GM04503 (cell line): ENCODE measurements at regions not wholly inside any gene's neighbourhood (a gene's known extent, or its start where the extent isn't known, plus 50 kb on each side); places are given as distances from the start of the nearest gene placed in this dataset.

Experiments
- DNase-seq: peaks from one replicate; pipeline ENCODE4 v3.0.0-alpha.2; 2012; ENCODE audit warnings: low read depth

DNA sequence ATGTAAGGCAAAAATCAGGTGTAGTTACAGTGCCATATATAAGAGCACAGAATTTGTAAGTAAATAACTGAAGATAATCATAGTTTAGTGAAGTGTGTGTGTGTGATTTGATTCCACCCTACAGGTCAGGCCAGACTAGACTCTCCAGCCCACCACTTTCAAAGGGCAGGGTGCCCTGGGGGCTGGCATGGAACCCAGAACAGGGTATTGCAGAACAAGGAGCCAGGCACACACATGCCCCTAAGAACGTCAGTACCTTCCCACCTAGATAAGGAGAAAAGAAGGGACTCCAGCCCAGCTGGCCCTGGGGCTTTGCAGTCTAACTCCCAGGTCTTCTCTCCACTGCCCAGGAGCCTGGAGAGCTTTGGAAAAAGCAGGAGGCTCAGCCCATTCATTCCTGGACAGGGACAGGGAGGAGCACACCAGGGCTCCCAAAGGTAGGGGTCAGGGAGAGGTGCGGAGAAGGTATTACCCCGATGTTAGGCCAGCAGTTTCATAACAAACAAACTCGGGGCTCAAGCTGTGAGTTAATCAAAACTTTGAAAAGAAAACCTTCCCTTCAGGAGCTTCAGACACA lies 149.7 kb upstream of the VANGL1 start:
- DNase-seq: no peak

DNA sequence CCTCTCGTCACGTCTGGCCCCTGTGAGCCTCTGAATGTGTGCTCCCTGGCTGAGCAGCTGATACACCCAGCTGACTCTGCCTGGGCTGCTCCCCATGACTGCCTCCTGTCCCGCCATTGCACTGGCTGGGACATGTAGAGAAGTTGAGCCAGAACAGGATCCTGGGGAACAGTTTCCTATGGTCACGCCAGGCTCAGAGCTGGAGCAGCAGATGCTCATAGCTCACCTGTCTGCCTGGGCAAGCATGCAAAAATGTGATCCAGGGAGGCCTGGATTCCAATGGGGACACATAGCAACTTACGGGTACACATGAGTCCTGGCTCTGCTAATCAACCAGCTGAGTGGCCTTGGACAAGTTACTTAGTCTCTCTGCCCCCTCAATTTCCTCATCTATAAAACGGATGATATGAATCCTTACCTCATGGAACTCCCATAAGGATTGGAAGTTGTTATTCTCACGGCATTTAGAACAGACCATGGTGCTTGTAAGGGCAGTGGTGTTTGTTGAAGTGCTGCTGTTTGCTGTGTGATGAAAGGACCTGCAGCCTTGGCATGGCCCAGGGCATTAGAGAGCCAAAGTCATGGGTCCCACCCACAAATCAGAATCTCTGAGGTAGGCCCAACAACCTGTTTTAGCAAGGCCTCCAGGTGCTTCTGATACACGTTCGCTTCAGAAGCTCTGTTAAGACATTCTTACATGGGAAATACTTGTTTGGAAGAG lies 150.3 kb upstream of the VANGL1 start:
- DNase-seq: no peak

DNA sequence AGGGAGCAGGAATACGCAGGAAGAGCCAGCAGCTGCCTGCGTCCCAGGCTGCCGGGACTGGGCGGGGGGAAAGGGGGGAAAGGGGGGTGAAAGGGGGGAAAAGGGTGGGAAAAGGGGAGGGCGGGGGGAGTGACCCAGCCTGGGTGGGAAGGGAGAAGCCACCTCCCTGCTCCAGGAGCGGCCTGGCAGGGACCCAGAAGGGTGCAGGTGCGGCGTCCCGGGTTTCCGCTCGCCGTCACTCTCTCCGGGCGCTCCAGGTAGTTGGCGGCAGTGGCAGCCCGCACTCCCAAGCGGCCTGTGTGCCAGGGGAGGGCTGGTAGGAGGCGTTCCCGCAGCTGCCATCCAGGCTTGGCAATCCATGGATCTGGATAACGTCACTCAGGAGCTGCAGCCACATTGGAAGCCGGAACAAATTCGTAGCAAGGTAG lies 141.0 kb upstream of the NGF start:
- no peak for DNase-seq

DNA sequence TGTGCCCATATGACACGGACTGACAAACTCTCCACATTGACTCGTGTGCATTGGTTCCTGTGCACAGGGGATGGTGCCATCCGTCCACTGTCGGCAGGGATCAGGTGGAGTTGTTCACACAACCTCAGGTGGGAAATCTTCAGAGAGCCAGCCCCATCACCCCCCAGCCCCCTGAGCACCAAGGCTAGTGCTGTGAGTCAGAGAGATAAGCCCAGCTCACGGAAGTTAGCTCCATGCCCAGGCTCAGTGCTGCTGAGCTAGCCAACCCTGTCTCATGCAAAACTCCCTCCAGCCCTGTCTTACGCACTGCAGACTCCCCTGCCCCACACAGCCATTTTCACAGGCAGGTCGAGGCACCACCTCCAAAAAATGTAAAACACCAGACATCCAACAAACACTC lies 139.0 kb upstream of the NGF start:
- DNase-seq: no peak

DNA sequence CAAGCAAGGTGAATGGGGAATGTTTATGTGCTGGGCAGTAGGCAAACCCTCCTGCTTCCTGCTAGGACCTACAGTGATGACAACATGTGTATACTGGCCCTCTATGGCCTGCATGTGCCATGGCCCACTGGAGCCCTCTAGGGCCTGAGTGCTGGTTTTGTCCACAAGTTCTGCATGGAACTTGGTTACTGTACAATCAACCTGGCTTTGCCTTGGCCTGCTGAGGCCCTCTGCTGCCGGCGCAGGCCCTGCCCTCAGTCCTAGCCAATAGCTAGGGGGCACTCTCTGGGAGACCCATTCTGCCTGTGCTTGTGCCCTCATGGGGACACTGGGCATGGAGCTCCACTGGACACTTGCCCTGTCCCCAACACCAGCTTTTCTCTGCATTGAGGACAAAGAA lies 138.6 kb upstream of the NGF start:
- no peak for DNase-seq

DNA sequence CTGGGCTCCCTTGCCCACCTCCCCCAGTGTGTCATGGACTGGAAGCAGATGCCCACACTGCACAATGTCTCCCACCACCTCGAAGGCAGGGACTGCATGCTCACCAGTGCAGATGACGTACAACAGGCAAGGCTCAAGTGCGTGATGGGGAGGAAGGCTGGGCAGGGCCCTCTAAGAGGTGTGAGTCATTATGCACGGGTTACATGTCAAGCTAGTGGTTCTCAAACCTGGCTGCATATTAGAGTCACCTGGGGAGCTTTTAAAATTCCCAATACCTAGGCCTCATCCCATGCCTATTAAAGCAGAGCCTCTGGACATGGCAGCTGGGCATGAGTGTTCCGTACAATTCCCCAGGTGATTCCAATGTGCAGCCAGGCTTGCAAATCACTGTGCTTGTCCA lies 137.9 kb upstream of the NGF start:
- no peak for DNase-seq

DNA sequence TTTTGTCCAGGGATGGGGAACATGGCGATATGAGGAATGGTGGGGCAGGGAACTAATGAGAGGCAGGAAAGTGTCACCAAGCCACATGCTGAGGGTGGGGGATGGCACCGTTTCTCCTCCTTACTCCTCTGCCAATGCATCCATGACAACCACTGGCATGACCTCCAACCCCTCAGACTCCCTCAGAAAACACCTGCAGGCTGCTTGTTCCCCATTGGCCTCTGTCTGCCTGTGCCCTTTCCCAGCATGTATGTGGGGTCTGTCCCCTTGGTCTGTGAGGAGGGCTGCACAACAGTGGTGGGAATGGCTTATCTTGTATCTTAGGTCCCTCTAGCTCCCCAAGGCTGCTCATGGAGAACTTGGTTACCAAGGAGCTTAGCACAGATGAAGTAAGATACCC lies 137.2 kb upstream of the NGF start:
- no peak for DNase-seq

DNA sequence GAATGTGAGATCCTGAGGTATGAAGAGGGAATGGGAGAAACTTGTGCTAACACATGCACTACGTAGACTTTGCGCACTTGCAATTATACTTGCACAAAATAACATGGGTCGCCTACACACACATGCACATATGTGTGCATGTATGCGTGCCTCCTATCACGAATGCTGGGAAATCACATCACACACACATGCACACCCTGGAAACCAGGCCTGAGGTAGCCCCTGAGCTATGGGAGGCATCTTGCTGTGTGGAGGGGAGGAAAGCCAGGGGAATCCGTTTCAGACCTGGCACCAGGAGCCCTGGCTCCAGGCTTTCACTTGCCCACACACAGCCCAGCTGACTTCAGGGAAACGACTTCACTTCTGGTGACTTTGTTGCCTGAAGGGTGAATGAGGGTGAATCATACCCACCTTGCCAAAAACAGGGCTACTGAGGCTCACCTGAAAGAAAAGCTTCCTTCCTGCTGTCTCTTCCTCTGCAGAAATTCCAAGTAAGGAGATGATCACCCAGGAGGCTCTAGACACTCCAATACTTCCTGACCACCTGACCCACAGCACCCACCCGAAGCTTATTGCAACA lies 136.0 kb upstream of the NGF start:
- no peak for DNase-seq

DNA sequence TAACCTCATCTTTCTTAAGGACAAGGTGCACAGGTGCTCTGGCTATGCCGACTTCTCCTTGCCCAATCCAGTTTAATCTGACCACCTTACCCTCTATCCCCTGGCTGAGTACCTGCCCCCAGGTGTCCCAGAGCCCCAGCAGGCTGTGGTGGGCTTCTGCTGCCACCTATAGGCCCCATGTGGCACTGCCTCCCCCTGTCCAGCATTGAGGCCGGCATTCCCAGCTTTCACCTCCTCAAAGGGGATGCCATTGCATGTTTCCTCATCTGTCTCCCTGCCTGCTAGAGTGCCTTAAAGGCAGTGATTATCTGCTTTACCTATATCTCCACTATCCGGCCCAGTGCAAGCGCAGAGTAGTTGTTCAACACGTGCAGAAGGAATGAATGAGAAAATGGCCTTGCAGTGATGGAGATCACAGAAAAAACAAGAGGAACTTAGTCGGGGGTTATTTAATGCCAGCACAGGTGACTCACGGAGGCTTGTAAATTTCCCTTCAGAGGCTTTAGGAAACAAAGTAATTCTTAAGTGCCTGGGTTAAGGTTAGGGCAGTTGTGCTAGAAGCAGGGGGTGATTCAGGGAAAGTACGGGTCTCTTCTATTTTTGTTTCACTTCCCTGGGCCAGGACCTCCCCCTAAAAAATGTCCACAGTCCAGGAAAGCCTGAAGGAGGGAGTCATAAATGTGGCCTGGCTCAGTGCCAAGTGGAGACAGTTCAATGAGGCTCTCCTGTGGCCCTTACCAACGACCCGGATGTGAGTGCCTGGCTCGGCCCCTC lies 131.8 kb upstream of the NGF start:
- no peak for DNase-seq

DNA sequence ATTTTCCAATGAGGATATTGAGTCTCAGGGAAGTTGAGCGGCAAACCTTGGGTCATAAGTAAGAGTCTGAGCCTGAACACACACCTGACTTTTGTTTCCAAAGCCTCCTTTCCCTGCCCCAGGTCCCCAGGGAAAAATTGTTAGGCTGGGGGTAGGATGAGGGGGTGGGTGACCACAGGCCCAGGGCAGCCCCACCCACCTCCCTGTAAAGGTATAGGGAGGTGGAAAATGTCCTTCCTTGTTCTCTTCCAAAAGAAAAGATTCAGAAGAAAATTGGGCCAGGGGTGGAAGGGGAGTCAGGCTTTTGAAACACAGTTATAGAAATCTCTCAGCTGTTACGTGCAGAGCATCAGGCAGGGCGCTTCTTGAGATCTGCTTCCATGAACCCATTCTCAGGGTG lies 129.7 kb upstream of the NGF start:
- DNase-seq: no peak

DNA sequence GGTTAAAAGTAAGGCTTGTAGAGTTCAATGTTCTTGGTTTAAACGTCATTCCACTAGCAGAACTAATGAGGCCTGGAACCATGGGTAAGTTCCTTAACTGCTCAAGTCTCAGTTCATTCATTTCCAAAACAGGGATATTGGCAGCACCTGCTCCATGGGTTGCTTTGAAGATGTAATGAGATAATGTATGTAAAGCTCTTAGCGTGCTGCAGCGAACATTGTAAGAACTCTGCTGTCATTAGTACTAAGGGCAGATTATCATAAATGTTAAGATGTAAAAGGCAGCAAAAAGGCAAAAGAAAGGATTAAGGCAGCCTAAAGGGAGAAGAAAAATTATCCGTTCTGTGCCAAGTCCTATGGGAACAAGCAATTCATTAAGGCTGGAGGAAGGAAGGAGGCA lies 129.1 kb upstream of the NGF start:
- DNase-seq: no peak

DNA sequence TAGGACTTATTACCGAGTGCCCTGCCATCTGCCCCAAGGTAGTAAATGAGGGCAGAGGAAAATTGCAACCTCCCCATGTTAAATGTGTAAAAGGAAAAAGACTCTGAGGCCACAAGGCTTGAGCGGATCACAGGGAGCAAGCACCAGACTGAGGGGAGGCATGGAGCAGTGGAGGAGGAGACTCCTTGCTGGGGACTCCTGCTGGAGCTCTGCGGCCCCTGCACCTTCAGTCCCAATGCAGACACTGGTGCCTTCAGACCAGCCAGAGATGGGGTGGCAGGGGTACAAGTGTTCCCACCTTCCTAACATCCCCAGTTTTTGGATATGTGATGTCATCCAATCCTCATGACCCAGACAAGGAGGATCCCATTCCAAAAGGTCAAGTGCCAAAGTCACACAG lies 128.4 kb upstream of the NGF start:
- no peak for DNase-seq

DNA sequence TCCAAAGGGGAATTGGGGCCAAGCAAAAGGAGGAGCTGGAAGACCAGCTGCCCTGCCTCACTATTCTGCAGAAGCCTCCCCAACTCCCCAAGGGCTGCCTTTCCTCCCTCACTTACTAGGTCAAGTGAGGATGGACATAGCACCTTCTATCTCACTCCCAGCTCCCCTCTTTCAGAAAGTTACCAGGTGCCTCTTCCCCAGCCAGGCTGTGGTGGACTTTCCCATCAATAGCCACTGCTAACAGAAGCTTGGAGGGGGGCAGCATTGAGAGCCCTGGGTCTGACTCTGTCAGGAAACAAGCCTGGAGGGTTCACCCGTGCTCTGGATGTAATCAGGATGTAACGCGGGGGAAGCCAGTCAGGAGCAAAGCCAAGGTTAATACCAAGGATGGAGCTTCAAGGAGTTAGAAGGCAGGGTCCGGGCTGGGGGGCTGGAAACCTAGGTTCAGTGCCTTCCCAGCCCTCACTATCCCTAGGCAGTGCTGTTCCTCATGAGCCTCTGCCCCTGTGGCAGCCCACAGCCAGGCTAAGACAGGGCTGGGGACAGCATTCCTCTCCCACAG lies 127.8 kb upstream of the NGF start:
- no peak for DNase-seq

DNA sequence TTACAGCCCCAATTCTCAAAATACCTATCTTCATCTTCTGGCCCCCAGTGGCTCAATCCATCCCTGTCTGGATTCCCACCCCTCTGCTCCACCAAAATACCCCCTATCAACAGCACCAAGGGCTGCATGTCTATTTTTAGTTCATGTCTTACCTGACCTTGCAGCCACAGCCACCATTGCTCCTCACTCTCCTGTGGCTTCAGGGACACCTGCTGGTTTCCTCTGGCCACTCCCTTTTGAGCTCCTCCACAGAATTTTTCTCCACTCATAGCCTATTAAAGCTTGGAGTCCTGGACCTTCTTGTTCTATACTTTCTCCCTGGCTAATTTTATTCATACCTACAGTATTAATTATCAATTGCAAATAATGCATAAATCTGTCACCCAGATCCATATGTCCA lies 125.3 kb upstream of the NGF start:
- DNase-seq: no peak

DNA sequence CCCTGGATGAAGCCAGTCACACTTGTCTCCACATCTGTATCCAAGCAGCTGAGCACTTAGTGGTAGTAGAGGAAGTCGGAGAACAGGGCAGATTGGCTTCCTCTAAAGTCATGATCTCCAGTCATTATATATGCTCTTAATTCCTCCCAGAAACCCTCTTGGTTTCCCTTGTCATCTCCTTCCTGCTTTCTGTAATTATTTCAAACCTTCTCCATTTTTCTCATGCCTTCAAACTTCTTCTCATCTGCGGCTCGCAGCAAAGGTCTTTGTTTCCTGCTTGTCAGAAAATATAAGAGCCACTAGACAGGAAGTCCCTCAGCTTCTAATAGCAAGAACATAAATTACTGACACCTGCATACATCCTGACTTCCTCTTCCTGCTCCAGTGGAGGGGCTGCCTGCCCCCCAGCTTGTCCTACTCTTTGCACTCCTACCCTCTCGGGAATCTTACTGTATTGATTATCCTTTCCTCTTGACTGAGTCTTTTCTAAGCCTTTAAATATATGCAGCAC lies 124.6 kb upstream of the NGF start:
- no peak for DNase-seq

DNA sequence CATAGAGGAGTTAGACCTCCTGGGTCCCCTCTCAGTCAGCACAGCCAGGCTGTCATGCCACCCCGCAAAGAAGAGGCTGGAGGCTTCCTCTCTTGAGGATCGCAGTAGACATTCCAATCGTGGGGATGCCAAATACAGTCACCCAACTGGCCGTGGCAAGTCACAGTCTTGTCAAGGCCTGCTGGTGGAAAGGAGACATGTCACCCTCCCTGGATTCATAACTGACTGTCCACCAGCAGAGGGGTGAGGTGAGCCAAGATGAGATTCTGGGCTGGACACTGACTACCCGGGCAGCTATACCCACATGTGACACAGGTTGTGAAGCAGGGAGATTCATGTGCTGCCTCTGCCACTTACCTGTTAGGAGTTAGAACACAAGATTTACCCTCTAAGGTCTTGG lies 123.5 kb upstream of the NGF start:
- DNase-seq: no peak

DNA sequence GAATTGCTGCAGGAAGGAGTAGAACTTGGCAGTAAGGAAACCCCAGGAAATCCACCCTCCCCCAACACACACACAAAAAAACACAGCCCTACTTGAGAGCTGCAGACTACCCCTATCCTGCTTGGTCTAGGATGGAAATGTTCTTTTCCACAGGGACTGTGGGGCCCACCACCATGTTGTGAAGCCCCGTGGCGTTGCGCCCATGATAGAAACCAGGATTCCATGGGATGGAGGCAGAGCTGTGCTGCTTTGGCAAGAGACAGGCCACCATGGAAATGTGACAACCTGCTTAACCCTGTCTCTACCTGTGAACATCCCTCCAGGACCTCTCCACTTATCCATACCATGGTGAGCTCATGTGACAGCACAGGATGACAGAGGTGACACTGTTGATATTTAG lies 121.1 kb upstream of the NGF start:
- no peak for DNase-seq

DNA sequence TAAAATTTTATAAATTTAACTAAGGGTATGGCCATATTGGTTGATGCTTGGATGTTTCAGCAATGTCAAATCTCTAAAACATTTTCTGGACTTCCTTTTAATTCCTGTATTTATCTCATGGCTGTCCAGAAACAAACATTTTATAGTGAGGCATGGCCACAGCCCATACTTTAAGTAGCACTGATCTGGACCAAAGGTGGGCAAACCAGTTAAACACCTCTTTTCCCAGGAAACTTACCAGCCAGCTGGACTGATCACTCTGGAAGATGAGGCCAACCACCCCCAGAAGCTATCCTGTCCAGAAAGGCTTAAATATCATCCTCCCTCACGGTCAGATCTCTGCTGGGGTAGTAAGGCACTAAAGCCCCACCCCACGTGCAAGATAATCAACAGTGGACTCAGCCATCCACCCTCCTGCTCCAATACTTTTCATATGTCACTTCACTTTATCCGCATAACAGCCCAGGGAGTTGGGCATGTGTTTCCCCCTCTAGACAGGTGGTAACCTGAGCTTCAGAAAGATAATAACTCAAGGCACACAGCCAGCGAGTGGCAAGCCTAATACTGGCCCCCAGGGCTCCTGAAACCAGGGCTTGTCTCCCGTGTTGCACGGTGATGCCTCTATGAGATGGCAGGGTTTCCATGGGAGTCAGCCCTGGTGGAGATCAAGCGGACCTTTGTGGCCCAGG lies 120.5 kb upstream of the NGF start:
- DNase-seq: no peak

DNA sequence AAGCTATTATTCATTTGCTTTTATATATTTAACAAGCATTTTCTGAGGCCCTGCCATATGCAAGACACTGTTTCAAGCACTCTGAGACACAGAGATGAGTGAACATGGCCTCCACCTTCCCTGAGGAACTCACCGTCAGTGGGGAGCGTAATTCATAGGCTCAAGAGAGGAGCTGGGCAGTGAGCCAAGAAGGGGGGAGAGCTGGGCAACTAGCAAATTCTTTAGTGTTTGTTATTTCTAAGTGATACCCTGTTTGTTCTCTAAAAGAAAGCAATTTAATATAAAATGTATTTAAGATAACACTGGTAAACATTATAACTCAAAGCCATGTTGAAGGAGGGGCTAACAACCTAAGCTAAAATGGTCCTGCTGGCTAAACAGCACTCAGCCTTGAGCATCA lies 119.2 kb upstream of the NGF start:
- no peak for DNase-seq

DNA sequence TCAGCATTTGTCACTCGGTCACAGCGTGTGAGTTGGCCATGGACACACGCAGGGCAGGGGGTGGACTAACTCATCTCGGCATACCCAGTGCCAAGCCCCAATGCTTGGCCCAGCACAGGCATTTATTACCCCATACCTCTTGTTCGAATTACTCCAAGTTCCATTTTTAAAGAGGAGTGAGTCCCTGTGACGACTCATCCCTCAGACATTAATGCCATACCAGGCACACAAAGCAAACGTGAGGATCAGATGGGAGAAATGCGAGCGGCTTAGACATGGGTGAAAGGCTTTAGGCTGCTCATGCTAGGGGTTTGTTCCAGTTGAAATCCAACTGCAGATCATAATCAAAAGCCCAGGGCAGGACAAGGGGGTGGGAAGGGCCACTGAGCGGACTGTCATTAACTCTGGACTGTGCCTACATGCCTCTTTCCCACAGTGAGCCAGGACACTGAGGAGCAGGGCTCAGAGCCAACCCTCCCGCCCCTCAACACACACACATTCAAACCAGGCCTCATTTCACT lies 118.5 kb upstream of the NGF start:
- peak; percentile 71 for DNase-seq

DNA sequence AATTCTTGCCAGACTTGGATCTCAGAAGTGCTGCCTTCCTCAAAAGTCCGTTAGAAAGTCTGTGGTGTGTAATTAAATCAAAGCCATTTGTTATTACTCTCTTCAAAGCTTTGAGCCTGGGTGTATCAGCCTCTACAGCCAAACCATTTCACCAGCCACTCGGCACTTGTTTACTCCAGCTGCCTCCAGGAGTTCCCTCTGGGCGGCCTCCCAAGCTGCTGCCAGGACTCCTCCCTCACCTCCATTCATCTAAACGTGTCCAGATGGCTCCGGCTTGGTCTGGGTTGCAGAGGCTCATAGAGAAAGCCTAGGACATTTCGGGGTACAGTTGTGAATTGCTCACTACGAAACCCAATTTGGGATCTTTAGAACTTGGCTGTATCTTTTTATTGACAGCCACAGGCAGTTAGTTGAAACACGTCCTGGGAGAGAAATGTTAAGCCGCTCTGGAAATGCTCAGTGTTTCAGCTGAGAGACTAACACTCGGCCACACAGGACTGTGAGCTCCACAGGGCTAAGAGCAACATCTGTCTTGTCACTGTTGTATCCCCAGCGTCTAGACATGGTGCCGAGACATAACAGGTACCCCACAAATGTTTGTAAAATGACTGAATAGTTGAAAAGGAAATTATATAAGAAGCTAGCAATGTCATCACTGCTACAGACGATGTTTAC lies 116.9 kb upstream of the NGF start:
- DNase-seq: no peak
